Hepatocyte (in vitro differentiated cells): ENCODE measurements at regions not wholly inside any gene's neighbourhood (a gene's known extent, or its start where the extent isn't known, plus 50 kb on each side); places are given as distances from the start of the nearest gene placed in this dataset.

Experiments
- EZH2 ChIP-seq: fragments of 200-600 bp; sonication (generic); IDR thresholded peaks from 2 replicates; pipeline ENCODE4 v1.6.1; 2016; ENCODE audit warnings: antibody characterized with exemption, mild to moderate bottlenecking, borderline replicate concordance
- EZH2phosphoT487 ChIP-seq: fragments of 200-600 bp; sonication (generic); IDR thresholded peaks from one replicate; pipeline ENCODE4 v1.6.1; 2018; ENCODE audit warnings: antibody characterized with exemption, mild to moderate bottlenecking, low read depth, moderate library complexity; ENCODE audit not compliant: unreplicated experiment, severe bottlenecking
- TF ChIP-seq, protein P1 (sequence below): fragments of 200-600 bp; sonication (generic); IDR thresholded peaks from 2 replicates; pipeline ENCODE4 v1.5.1; 2016; ENCODE audit warnings: antibody characterized with exemption, mild to moderate bottlenecking; ENCODE audit not compliant: poor library complexity

DNA sequence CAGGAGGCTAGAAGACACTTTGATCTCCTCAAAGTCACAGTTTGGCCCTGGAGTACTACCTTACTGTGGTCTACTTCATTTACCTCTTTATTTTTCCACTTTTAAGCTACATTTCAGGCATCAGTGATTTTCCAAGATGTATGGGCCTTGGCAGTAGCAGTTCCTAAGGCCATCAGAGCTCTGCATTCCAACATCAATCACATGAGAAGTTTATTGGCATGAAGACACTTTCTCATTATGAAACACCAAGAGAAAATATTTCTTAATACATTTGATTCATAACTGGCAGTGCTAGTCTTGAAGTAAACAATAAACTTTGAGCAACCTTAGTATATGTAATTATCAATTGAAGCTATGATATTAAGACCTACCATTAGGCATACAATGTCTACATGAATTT is 178.1 kb downstream of the IL15 start:
- TF ChIP-seq, protein P1, sequence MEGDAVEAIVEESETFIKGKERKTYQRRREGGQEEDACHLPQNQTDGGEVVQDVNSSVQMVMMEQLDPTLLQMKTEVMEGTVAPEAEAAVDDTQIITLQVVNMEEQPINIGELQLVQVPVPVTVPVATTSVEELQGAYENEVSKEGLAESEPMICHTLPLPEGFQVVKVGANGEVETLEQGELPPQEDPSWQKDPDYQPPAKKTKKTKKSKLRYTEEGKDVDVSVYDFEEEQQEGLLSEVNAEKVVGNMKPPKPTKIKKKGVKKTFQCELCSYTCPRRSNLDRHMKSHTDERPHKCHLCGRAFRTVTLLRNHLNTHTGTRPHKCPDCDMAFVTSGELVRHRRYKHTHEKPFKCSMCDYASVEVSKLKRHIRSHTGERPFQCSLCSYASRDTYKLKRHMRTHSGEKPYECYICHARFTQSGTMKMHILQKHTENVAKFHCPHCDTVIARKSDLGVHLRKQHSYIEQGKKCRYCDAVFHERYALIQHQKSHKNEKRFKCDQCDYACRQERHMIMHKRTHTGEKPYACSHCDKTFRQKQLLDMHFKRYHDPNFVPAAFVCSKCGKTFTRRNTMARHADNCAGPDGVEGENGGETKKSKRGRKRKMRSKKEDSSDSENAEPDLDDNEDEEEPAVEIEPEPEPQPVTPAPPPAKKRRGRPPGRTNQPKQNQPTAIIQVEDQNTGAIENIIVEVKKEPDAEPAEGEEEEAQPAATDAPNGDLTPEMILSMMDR: no peak
- TF ChIP-seq EZH2: no peak
- TF ChIP-seq EZH2phosphoT487: no peak
